GM12878 (cell line): ENCODE measurements at regions not wholly inside any gene's neighbourhood (a gene's known extent, or its start where the extent isn't known, plus 50 kb on each side); places are given as distances from the start of the nearest gene placed in this dataset.

ENCODE experiments used
- CBX5 ChIP-seq: sonication (generic); IDR thresholded peaks from 2 replicates; pipeline ENCODE4 v1.6.1; 2016; ENCODE audit warnings: low read depth, moderate library complexity, mild to moderate bottlenecking, inconsistent platforms
- CEBPB ChIP-seq, 2 experiments: fragments of 150-350 bp in 1 of 2; IDR thresholded peaks; 2 replicates each; pipeline ENCODE4 v1.6.1; 2012 to 2014; ENCODE audit warnings: low read depth in 2 of 2, low read length in 2 of 2, borderline replicate concordance in 1 of 2, inconsistent platforms in 1 of 2
- CTCF ChIP-seq, 3 experiments: IDR thresholded peaks in 2 of 3; conservative IDR thresholded peaks in 1 of 3; 2 replicates each; pipeline ENCODE4 v1.5.1; 2011; ENCODE audit warnings: low read depth in 3 of 3, low read length in 3 of 3, mild to moderate bottlenecking in 3 of 3, control low read depth in 2 of 3, moderate library complexity in 2 of 3, inconsistent platforms in 1 of 3, mixed read lengths in 1 of 3; ENCODE audit not compliant: control insufficient read depth in 2 of 3, insufficient read depth in 1 of 3; ENCODE audit errors: extremely low read depth in 1 of 3
- HDAC6 ChIP-seq: fragments of 200-600 bp; sonication (generic); IDR thresholded peaks from one replicate; pipeline ENCODE4 v1.8.0; 2017; ENCODE audit warnings: antibody characterized with exemption; ENCODE audit not compliant: unreplicated experiment
- POLR2AphosphoS5 ChIP-seq: IDR thresholded peaks from 2 replicates; pipeline ENCODE4 v1.6.1; 2011; ENCODE audit warnings: mild to moderate bottlenecking, low read length, inconsistent platforms
- RBBP5 ChIP-seq: fragments of 200-600 bp; sonication (generic); conservative IDR thresholded peaks from 2 replicates; pipeline ENCODE4 v1.6.1; 2016
- SP1 ChIP-seq: IDR thresholded peaks from one replicate; pipeline ENCODE4 v1.6.1; 2011; ENCODE audit warnings: low read depth, low read length
- TF ChIP-seq, protein P1 (sequence below): IDR thresholded peaks from 2 replicates; pipeline ENCODE4 v1.6.1; 2012; ENCODE audit warnings: mild to moderate bottlenecking, low read depth, low read length

- TF ChIP-seq, protein P1, sequence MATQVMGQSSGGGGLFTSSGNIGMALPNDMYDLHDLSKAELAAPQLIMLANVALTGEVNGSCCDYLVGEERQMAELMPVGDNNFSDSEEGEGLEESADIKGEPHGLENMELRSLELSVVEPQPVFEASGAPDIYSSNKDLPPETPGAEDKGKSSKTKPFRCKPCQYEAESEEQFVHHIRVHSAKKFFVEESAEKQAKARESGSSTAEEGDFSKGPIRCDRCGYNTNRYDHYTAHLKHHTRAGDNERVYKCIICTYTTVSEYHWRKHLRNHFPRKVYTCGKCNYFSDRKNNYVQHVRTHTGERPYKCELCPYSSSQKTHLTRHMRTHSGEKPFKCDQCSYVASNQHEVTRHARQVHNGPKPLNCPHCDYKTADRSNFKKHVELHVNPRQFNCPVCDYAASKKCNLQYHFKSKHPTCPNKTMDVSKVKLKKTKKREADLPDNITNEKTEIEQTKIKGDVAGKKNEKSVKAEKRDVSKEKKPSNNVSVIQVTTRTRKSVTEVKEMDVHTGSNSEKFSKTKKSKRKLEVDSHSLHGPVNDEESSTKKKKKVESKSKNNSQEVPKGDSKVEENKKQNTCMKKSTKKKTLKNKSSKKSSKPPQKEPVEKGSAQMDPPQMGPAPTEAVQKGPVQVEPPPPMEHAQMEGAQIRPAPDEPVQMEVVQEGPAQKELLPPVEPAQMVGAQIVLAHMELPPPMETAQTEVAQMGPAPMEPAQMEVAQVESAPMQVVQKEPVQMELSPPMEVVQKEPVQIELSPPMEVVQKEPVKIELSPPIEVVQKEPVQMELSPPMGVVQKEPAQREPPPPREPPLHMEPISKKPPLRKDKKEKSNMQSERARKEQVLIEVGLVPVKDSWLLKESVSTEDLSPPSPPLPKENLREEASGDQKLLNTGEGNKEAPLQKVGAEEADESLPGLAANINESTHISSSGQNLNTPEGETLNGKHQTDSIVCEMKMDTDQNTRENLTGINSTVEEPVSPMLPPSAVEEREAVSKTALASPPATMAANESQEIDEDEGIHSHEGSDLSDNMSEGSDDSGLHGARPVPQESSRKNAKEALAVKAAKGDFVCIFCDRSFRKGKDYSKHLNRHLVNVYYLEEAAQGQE: no peak
- TF ChIP-seq POLR2AphosphoS5 (no peak), CBX5 (no peak), CTCF (IDR thresholded peaks at IDR 0.05 in 2 of 3, conservative IDR thresholded peaks at IDR 0.05 in 1 of 3; ENCODE audit: control insufficient read depth in 2 of 3, extremely low read depth in 1 of 3, insufficient read depth in 1 of 3, low read depth in 3 of 3, low read length in 3 of 3) (no peak), RBBP5 (no peak), SP1 (no peak), HDAC6 (no peak), CEBPB (IDR thresholded peaks at IDR 0.05; ENCODE audit: borderline replicate concordance in 1 of 2, low read depth in 2 of 2, low read length in 2 of 2) (no peak)
Observed at GRCh38 chr7:68789597-68789996, 808.7 kb upstream of the AUTS2 start.
